ENCODE measurements at regions not wholly inside any gene's neighbourhood (a gene's known extent, or its start where the extent isn't known, plus 50 kb on each side); places are given as distances from the start of the nearest gene placed in this dataset.
"Not testable (repeated sequence)": the region's sequence is repeated elsewhere in the genome, so short reads cannot be mapped to it uniquely, and the experiment has no call there.

DNA sequence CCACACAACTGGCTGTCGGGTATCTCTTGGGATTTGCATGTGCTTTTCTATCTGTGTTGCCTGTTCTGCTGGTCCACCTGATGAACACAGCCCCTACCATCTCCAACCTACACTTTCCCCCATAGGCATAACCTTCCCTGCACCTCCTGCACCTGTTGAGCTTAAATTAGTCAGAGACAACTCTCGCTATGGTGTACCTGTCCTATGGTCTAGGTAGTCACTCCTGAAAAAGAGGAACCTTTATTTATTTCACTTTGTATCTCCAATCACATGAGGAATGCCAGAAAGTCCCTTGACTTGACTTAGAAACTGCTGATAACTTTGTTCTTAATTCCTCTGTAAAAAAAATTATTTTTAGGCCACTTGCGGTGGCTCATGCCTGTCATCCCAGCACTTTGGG lies 338.1 kb downstream of the DHRSX start:
- Histone ChIP-seq H2AFZ (no peak overlapping the region), H3K27ac (no peak overlapping the region), H3K4me2 (ENCODE audit: unreplicated experiment) (no peak overlapping the region), H3F3A (ENCODE audit: insufficient read depth) (no peaks in the 10 kb centered on the region), H3K4me1 (ENCODE audit: insufficient read depth) (no peaks in the 10 kb centered on the region), H3K79me2 (ENCODE audit: insufficient read depth) (no peaks in the 10 kb centered on the region), H3K4me3 (no peak overlapping the region), H3K9me2 (ENCODE audit: insufficient read depth) (no peaks in the 10 kb centered on the region), H3K36me3 (ENCODE audit: low read depth) (no peaks in the 10 kb centered on the region), H3K9ac (no peak overlapping the region), H3K27me3 (replicated peaks; ENCODE audit: insufficient read depth) (no peaks in the 10 kb centered on the region), H3K9me3 (ENCODE audit: low read depth) (no peaks in the 10 kb centered on the region), H4K20me1 (ENCODE audit: insufficient read depth) (no peaks in the 10 kb centered on the region)
- no peak for DNase-seq
- in situ Hi-C loops (cut with MboI), result no loop called here
- TF ChIP-seq EZH2phosphoT487 (IDR thresholded peaks at IDR 0.05; ENCODE audit: insufficient read depth, low read depth) (no peak), EZH2 (IDR thresholded peaks at IDR 0.05; ENCODE audit: insufficient read depth, poor library complexity, severe bottlenecking) (no peak)
- 52 to 57% methylated on average over 3 of the region's 3 CpGs for WGBS, 2 experiments (ENCODE audit: low coverage in 1 of 2, low lambda C conversion rate in 2 of 2, missing lambda C conversion rate in 2 of 2)

DNA sequence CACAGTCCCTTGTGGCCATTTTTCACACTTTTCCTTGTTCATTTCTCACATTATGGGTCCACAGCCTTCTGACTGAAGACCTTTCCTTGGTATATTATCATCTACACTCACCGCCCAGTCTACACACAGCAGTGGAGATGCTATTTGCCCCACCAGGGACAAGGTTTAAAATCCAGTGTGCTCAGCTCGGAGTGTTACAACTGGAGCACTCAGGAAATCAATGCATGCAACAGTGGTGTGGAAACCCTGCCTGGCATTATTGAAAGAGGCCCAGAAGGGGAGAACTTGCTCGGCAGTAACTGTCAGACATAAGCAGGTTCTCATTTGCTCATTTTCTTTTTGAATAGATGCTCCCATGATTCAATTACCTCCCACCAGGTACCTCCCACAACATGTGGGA lies 340.9 kb downstream of the DHRSX start:
- 19 to 20% methylated on average over 3 of the region's 3 CpGs for WGBS, 2 experiments (ENCODE audit: low coverage in 1 of 2, low lambda C conversion rate in 2 of 2, missing lambda C conversion rate in 2 of 2)
- no peak overlapping the region for H2AFZ ChIP-seq
- no peaks in the 10 kb centered on the region for H3K9me3 ChIP-seq (ENCODE audit: low read depth)
- H4K20me1 ChIP-seq (ENCODE audit: insufficient read depth), result no peaks in the 10 kb centered on the region
- in situ Hi-C loops (cut with MboI), result no loop called here
- H3K9me2 ChIP-seq (ENCODE audit: insufficient read depth), result no peaks in the 10 kb centered on the region
- no peaks in the 10 kb centered on the region for H3K79me2 ChIP-seq (ENCODE audit: insufficient read depth)
- H3K4me3 ChIP-seq, result no peak overlapping the region
- no peak overlapping the region for H3K4me2 ChIP-seq (ENCODE audit: unreplicated experiment)
- H3K36me3 ChIP-seq (ENCODE audit: low read depth), result no peaks in the 10 kb centered on the region
- DNase-seq, result no peak
- H3K27ac ChIP-seq, result no peak overlapping the region
- H3K9ac ChIP-seq, result no peak overlapping the region
- TF ChIP-seq EZH2phosphoT487 (IDR thresholded peaks at IDR 0.05; ENCODE audit: insufficient read depth, low read depth), result no peak
- TF ChIP-seq EZH2 (IDR thresholded peaks at IDR 0.05; ENCODE audit: insufficient read depth, poor library complexity, severe bottlenecking), result no peak
- H3K4me1 ChIP-seq (ENCODE audit: insufficient read depth), result no peaks in the 10 kb centered on the region
- H3K27me3 ChIP-seq (replicated peaks; ENCODE audit: insufficient read depth), result no peaks in the 10 kb centered on the region
- H3F3A ChIP-seq (ENCODE audit: insufficient read depth), result no peaks in the 10 kb centered on the region

DNA sequence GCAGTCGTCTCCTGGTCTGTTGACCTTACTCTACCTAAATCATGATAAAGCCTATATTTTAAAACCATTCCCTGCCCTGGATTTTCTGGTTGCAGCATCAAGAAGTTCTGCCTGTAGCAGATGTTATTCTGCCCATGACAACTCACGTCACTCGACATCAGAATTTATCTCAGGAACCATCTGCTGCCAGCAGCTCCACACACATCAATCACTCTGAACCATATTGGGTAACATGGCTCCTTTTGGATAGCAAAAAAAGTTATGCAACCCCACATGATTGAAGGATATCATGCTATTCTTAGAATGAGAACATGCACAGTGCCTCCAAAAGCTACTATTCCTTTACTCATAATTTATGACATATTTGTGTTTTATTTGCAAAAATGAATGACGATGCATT lies 341.4 kb downstream of the DHRSX start:
- no peak overlapping the region for H3K4me3 ChIP-seq
- no peak for DNase-seq
- WGBS, 2 experiments (ENCODE audit: low coverage in 1 of 2, low lambda C conversion rate in 2 of 2, missing lambda C conversion rate in 2 of 2), result 31 to 33% methylated on average over 4 of the region's 4 CpGs

DNA sequence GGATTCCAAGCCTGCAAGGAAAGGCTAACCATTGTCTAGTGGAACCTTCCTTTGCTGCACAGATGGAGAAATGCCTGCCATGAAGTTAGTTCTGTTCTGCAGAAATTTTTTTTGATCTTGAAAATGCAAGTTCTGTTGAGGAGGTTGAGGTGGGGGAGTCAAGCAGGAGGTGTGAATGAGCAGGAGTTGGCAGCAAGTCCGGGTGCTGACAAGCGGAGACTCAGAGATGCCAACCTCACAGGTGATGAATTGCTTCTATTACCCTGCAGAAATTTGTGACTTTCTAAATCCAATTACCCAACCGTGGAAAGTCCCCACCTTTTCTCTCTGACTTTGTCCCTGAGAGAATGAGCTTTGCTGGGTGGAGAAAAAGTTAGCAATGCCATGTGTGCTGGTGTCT lies 350.1 kb downstream of the DHRSX start:
- Histone ChIP-seq H3K27me3 (replicated peaks; ENCODE audit: insufficient read depth) (no peaks in the 10 kb centered on the region), H3K4me1 (ENCODE audit: insufficient read depth) (no peaks in the 10 kb centered on the region), H3K79me2 (ENCODE audit: insufficient read depth) (no peaks in the 10 kb centered on the region), H3K4me2 (ENCODE audit: unreplicated experiment) (no peak overlapping the region), H3F3A (ENCODE audit: insufficient read depth) (no peaks in the 10 kb centered on the region), H3K9ac (no peak overlapping the region), H3K4me3 (no peak overlapping the region), H3K9me3 (ENCODE audit: low read depth) (no peaks in the 10 kb centered on the region), H3K36me3 (ENCODE audit: low read depth) (no peaks in the 10 kb centered on the region), H4K20me1 (ENCODE audit: insufficient read depth) (no peaks in the 10 kb centered on the region), H2AFZ (no peak overlapping the region), H3K27ac (no peak overlapping the region), H3K9me2 (ENCODE audit: insufficient read depth) (no peaks in the 10 kb centered on the region)
- in situ Hi-C loops (cut with MboI), result no loop called here
- no peak for TF ChIP-seq EZH2phosphoT487 (IDR thresholded peaks at IDR 0.05; ENCODE audit: insufficient read depth, low read depth)
- TF ChIP-seq EZH2 (IDR thresholded peaks at IDR 0.05; ENCODE audit: insufficient read depth, poor library complexity, severe bottlenecking), result no peak
- 27 to 30% methylated on average over 3 of the region's 3 CpGs for WGBS, 2 experiments (ENCODE audit: low coverage in 1 of 2, low lambda C conversion rate in 2 of 2, missing lambda C conversion rate in 2 of 2)
- DNase-seq, result no peak

More for the DNA sequence above, 341.4 kb downstream of the DHRSX start:
- H3K9ac ChIP-seq, result no peak overlapping the region
- H3K9me3 ChIP-seq (ENCODE audit: low read depth), result no peaks in the 10 kb centered on the region
- H3K79me2 ChIP-seq (ENCODE audit: insufficient read depth), result no peaks in the 10 kb centered on the region
- no peak overlapping the region for H2AFZ ChIP-seq
- H3K9me2 ChIP-seq (ENCODE audit: insufficient read depth), result no peaks in the 10 kb centered on the region
- H3F3A ChIP-seq (ENCODE audit: insufficient read depth), result no peaks in the 10 kb centered on the region
- in situ Hi-C loops (cut with MboI), result no loop called here
- no peaks in the 10 kb centered on the region for H4K20me1 ChIP-seq (ENCODE audit: insufficient read depth)
- no peaks in the 10 kb centered on the region for H3K27me3 ChIP-seq (replicated peaks; ENCODE audit: insufficient read depth)
- H3K36me3 ChIP-seq (ENCODE audit: low read depth), result no peaks in the 10 kb centered on the region
- H3K4me1 ChIP-seq (ENCODE audit: insufficient read depth), result no peaks in the 10 kb centered on the region
- H3K4me2 ChIP-seq (ENCODE audit: unreplicated experiment), result no peak overlapping the region
- no peak overlapping the region for H3K27ac ChIP-seq
- TF ChIP-seq EZH2 (IDR thresholded peaks at IDR 0.05; ENCODE audit: insufficient read depth, poor library complexity, severe bottlenecking) (no peak), EZH2phosphoT487 (IDR thresholded peaks at IDR 0.05; ENCODE audit: insufficient read depth, low read depth) (no peak)

DNA sequence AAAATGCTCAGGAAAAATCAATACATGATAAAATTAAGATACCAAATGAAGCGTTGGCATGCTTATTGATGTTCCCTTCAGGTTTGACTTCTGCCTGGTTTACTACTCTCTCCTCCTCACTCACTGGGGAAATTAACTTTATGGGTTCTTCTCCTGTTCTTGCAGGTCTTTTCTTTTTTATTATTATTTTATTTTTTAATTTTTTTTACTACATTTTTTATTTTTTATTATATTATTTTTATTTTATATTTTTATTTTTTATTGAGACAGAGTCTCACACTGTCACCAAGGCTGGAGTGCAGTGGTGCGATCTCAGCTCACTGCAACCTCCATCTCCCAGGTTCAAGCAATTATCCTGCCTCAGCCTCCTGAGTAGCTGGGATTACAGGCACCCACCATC lies 350.8 kb downstream of the DHRSX start:
- H3K36me3 ChIP-seq (ENCODE audit: low read depth); H3K9ac ChIP-seq; H3K9me2 ChIP-seq (ENCODE audit: insufficient read depth); H3K79me2 ChIP-seq (ENCODE audit: insufficient read depth); H3F3A ChIP-seq (ENCODE audit: insufficient read depth); in situ Hi-C loops (cut with MboI); H3K4me3 ChIP-seq; H3K9me3 ChIP-seq (ENCODE audit: low read depth); H3K27ac ChIP-seq; H4K20me1 ChIP-seq (ENCODE audit: insufficient read depth); H3K4me2 ChIP-seq (ENCODE audit: unreplicated experiment); H2AFZ ChIP-seq; DNase-seq; H3K27me3 ChIP-seq (replicated peaks; ENCODE audit: insufficient read depth); H3K4me1 ChIP-seq (ENCODE audit: insufficient read depth): not testable (repeated sequence)
- WGBS, 2 experiments (ENCODE audit: low coverage in 1 of 2, low lambda C conversion rate in 2 of 2, missing lambda C conversion rate in 2 of 2), result 47 to 62% methylated on average over 2 of the region's 2 CpGs

DNA sequence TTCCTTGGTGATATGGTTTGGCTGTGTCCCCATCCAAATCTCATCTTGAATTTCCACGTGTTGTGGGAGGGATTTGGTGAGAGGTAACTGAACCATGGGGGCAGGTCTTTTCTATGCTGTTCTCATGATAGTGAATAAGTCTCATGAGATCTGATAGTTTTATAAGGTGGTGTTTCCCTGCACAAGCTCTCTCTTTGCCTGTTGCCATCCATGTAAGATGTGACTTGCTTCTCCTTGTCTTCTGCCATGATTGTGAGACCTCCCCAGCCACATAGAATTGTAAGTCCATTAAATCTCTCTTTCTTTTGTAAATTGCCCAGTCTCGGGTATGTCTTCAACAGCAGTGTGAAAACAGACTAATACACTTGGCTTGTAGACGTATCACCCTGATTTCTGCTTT lies 351.7 kb downstream of the DHRSX start:
- H3K4me2 ChIP-seq (ENCODE audit: unreplicated experiment); H3K4me3 ChIP-seq; H4K20me1 ChIP-seq (ENCODE audit: insufficient read depth); H2AFZ ChIP-seq; DNase-seq; H3K9me3 ChIP-seq (ENCODE audit: low read depth); H3K36me3 ChIP-seq (ENCODE audit: low read depth); H3K9me2 ChIP-seq (ENCODE audit: insufficient read depth); H3K9ac ChIP-seq; H3K4me1 ChIP-seq (ENCODE audit: insufficient read depth); in situ Hi-C loops (cut with MboI); H3K79me2 ChIP-seq (ENCODE audit: insufficient read depth); H3K27ac ChIP-seq; H3K27me3 ChIP-seq (replicated peaks; ENCODE audit: insufficient read depth); H3F3A ChIP-seq (ENCODE audit: insufficient read depth): not testable (repeated sequence)
- WGBS, 2 experiments (ENCODE audit: low coverage in 1 of 2, low lambda C conversion rate in 2 of 2, missing lambda C conversion rate in 2 of 2), result 40 to 52% methylated on average over 3 of the region's 3 CpGs

Measured in GM23248 (cell line).